Vagina (tissue), 2 donors: ENCODE measurements at regions not wholly inside any gene's neighbourhood (a gene's known extent, or its start where the extent isn't known, plus 50 kb on each side); places are given as distances from the start of the nearest gene placed in this dataset.
"Not testable (repeated sequence)": the region's sequence is repeated elsewhere in the genome, so short reads cannot be mapped to it uniquely, and the experiment has no call there.

Experiments
- DNase-seq, 2 donors: peaks; one replicate each; pipeline ENCODE4 v3.0.0-alpha.2; 2017; ENCODE audit errors: extremely low spot score in 2 of 2
- H3K27ac ChIP-seq: fragments of 200-600 bp; sonication (generic); one replicate; pipeline ENCODE4 v1.5.1; 2019
- H3K27me3 ChIP-seq: fragments of 200-600 bp; sonication (generic); one replicate; pipeline ENCODE4 v1.5.1; 2019
- H3K36me3 ChIP-seq, 2 donors: fragments of 200-600 bp; sonication (generic); one replicate each; pipeline ENCODE4 v1.5.1; 2017 to 2019
- H3K4me1 ChIP-seq: fragments of 200-600 bp; sonication (generic); one replicate; pipeline ENCODE4 v1.5.1; 2019
- H3K4me3 ChIP-seq, 2 donors: fragments of 200-600 bp; sonication (generic); 1 replicate in 1 of 2; 2 replicates in 1 of 2; pipeline ENCODE4 v1.5.1; 2016 to 2019
- H3K9me3 ChIP-seq: fragments of 200-600 bp; sonication (generic); one replicate; pipeline ENCODE4 v1.5.1; 2019
- POLR2A ChIP-seq, 2 donors: fragments of 450-650 bp; IDR thresholded peaks; one replicate each; pipeline ENCODE4 v1.6.1; 2017; ENCODE audit warnings: antibody characterized with exemption in 2 of 2, mild to moderate bottlenecking in 2 of 2, moderate library complexity in 2 of 2
- POLR2AphosphoS5 ChIP-seq, 2 donors: sonication (generic); formaldehyde crosslinking; IDR thresholded peaks; one replicate each; pipeline ENCODE4 v1.9.0; 2017; ENCODE audit warnings: antibody characterized with exemption in 2 of 2, mild to moderate bottlenecking in 2 of 2, low read depth in 1 of 2; ENCODE audit not compliant: insufficient read depth in 1 of 2
- intact Hi-C: fragments of 100-400 bp; cut with DNase I; formaldehyde crosslinking; loops from one replicate; pipeline ENCODE4 v1.15.1; 2023
- TF ChIP-seq, protein P1 (sequence below), 3 experiments: fragments of 450-650 bp in 2 of 3; fragments of 200-600 bp in 1 of 3; sonication (generic) in 1 of 3; IDR thresholded peaks; one replicate each; pipeline ENCODE4 v1.5.1; 2017 to 2019; ENCODE audit warnings: antibody characterized with exemption in 3 of 3, mild to moderate bottlenecking in 2 of 3, moderate library complexity in 2 of 3

DNA sequence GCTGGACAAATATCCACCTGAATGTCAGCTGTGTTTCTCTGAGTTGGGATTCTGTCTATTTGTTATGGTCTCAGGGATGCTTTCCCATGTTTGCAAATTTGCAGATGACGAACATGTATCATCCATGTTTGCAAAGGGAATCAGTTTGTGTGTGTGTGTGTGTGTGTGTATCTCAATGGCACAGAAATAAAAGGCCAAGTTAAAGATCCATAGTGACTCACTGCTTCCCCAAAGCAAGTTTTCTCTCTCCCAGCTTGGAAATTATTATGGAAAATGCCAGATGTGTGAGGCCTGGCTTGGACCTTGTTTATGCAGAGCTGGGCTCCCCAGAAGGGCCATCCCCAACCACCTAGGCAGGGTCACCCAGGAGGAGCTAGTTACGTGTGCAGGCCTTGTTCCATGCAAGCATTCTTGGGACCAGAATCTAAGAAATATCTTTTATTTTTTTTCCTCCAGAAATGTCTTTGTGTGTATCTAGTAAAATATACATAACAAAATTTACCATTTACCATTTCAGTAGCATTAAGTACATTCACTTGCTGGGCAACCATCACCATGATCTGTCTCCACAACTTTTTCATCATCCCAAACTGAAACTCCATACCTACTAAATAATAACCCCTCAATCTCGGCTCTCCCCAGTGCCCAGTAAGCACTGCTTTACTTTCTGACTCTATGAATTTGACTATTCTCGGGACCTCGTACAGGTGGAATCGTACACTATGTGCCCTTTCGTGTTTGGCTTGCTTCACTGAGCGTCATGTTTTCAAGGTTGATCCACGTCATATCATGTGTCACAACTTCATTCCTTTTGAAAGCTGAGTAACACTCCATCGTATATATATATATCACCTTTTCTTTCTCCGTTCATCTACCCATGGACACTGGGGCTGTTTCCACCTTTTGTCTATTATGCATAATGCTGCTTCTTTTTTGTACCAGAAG lies 56.6 kb upstream of the WNT7B start:
- Histone ChIP-seq H3K4me3 (no peak overlapping the region), H3K27me3 (no peaks in the 10 kb centered on the region), H3K36me3 (no peaks in the 10 kb centered on the region), H3K27ac (no peak overlapping the region), H3K4me1 (peaks cover 47% of the 10 kb centered on the region), H3K9me3 (no peaks in the 10 kb centered on the region)
- intact Hi-C loops, result no loop called here
- TF ChIP-seq, protein P1, sequence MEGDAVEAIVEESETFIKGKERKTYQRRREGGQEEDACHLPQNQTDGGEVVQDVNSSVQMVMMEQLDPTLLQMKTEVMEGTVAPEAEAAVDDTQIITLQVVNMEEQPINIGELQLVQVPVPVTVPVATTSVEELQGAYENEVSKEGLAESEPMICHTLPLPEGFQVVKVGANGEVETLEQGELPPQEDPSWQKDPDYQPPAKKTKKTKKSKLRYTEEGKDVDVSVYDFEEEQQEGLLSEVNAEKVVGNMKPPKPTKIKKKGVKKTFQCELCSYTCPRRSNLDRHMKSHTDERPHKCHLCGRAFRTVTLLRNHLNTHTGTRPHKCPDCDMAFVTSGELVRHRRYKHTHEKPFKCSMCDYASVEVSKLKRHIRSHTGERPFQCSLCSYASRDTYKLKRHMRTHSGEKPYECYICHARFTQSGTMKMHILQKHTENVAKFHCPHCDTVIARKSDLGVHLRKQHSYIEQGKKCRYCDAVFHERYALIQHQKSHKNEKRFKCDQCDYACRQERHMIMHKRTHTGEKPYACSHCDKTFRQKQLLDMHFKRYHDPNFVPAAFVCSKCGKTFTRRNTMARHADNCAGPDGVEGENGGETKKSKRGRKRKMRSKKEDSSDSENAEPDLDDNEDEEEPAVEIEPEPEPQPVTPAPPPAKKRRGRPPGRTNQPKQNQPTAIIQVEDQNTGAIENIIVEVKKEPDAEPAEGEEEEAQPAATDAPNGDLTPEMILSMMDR (IDR thresholded peaks at IDR 0.05), result no peak
- TF ChIP-seq POLR2AphosphoS5 (IDR thresholded peaks at IDR 0.05; ENCODE audit: insufficient read depth in 1 of 2, low read depth in 1 of 2) (no peak), POLR2A (IDR thresholded peaks at IDR 0.05) (no peak)
- DNase-seq, result no peak

DNA sequence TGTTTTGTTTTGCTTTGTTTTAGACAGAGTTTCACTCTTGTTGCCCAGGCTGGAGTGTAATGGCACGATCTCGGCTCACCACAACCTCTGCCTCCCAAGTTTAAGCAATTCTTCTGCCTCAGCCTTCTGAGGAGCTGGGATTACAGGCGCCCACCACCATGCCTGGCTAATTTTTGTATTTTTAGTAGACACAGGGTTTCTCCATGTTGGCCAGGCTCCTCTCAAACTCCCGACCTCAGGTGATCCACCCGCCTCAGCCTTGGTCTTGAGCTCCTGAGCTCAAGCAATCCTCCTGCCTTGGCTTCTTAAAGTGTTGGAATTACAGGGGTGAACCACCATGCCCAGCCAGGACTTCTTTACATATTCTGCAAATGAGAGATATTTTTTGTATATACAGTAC lies 57.5 kb upstream of the WNT7B start:
- intact Hi-C loops, H3K36me3 ChIP-seq, H3K9me3 ChIP-seq, DNase-seq, H3K4me3 ChIP-seq, H3K27me3 ChIP-seq, H3K27ac ChIP-seq: not testable (repeated sequence)
- peaks cover 50% of the 10 kb centered on the region for H3K4me1 ChIP-seq

DNA sequence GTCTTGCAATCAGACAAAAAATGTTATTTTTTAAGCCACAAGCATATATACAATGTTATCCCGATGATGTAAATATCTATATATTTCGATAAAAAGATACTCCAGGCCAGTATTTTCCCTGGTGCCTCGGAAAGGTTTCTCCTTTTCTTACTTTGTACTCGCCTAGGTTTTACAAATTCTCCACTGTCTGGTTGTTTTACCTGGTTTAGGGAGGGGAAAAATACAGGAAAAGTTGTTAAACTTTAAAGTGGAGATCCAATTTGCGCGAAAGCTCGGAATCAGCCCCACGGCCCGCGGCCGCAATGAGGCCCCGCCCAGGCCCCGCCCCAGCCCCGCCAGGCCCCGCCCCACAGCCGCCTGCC lies 58.4 kb upstream of the WNT7B start:
- H3K4me3 ChIP-seq, result peak overlapping the region; percentile 28 to 81
- TF ChIP-seq, protein P1 (IDR thresholded peaks at IDR 0.05), result no peak
- TF ChIP-seq POLR2A (IDR thresholded peaks at IDR 0.05), result peak in 1 of 2 donors; percentile 54

DNA sequence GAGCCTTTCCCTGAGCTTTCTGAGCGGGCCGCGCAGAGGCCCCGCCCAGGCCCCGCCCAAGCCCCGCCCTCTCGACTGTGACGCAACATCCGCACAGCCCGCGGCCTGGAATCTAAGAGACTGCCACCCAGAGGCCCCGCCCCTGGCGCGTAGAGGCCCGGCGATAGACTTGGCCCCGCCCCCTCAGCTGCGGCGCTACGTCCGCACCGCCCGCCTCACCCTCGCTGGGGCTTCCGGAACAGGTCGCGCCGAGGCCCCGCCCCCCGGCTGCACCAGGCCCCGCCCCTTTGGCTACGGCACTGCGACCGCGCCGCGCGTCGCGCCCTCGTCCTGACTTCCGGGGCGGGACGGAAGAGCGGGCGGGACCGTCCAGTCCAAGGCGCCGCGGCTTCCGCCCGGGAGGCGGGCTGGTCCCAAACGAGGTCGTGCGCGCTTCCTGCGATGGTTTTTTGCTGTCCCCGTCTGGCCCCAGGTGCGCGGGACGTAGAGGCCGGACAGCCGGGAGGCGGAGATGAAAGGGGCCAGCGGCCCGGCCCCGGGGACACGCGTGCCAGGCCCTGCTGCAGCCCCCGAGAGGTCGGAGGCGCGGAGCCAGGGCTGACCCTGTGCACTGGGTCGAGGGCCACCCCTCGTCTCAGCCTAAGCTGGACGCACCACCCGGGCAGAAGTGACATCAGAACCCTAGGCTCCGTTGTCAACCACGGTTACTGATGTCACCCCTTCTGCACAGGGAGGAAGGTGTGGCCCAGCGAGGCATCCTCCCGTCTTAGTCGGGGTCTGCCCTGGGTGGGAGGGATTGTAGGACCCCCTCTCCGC lies 59.0 kb upstream of the WNT7B start:
- Histone ChIP-seq H3K36me3 (no peaks in the 10 kb centered on the region), H3K4me3 (peak overlapping the region; percentile 64 to 81), H3K27ac (peak overlapping the region; percentile 97), H3K9me3 (no peaks in the 10 kb centered on the region), H3K27me3 (no peaks in the 10 kb centered on the region), H3K4me1 (peaks cover 54% of the 10 kb centered on the region)
- TF ChIP-seq POLR2A (IDR thresholded peaks at IDR 0.05) (peak; percentile 75 to 98), POLR2AphosphoS5 (IDR thresholded peaks at IDR 0.05; ENCODE audit: insufficient read depth in 1 of 2, low read depth in 1 of 2) (peak; percentile 83 to 99)
- TF ChIP-seq, protein P1 (IDR thresholded peaks at IDR 0.05), result no peak
- intact Hi-C loops, result no loop called here
- peak in 1 of 2 donors; percentile 99 for DNase-seq

More for the DNA sequence above, 58.4 kb upstream of the WNT7B start:
- Histone ChIP-seq H3K36me3 (no peaks in the 10 kb centered on the region), H3K4me1 (peaks cover 50% of the 10 kb centered on the region), H3K27ac (peak overlapping the region; percentile 75), H3K27me3 (no peaks in the 10 kb centered on the region), H3K9me3 (no peaks in the 10 kb centered on the region)
- DNase-seq, result no peak
- intact Hi-C loops, result no loop called here

DNA sequence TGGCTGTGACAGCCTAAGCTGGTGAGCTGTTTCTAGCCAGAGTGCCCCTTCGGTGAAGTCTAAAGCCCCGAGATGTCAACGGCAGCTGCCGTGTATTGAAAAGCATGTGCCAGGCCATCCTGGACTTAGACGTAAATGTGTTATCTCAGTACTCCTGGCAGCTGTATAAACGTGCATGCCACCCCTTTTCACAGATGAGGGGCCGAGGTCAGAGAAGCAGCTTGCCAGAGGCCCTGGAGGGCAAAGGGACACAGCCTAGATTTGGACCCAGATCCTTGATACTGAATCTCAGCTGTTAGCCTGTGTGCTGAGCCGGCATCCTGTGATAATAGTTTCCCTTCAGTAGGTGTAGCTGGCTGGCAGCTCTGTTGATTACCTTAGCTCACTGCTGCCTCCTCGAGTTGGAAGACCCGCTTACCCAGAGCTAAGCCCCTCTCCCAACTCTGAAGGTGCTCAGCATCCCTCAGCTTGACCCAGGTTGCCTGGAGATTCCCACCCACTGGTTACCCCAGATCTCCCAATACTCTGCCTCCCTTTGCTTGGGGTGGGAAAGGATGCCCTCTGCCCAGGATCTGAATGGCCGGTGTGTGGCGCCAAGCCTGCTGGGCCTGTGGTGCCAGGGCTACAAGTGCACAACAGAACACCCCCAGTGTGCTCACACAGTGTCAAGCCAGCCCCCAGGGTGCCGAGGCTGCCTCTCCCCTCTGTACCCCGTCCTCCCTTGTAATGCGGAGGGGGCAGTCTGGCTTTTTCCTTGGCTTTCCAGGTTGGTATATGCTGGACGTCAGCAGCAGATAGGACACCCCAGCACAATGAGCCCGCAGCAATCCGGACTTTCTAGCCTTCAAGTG lies 59.8 kb upstream of the WNT7B start:
- Histone ChIP-seq H3K9me3 (no peaks in the 10 kb centered on the region), H3K27me3 (no peaks in the 10 kb centered on the region), H3K27ac (peak overlapping the region; percentile 97), H3K4me1 (peaks cover 56% of the 10 kb centered on the region), H3K4me3 (peak overlapping the region; percentile 64 to 81), H3K36me3 (no peaks in the 10 kb centered on the region)
- no peak for TF ChIP-seq POLR2A (IDR thresholded peaks at IDR 0.05)
- no peak for TF ChIP-seq POLR2AphosphoS5 (IDR thresholded peaks at IDR 0.05; ENCODE audit: insufficient read depth in 1 of 2, low read depth in 1 of 2)
- TF ChIP-seq, protein P1 (IDR thresholded peaks at IDR 0.05), result no peak
- no peak for DNase-seq
- intact Hi-C loops, result no loop called here
